ENCODE measurements at regions not wholly inside any gene's neighbourhood (a gene's known extent, or its start where the extent isn't known, plus 50 kb on each side); places are given as distances from the start of the nearest gene placed in this dataset.
"Not testable (repeated sequence)": the region's sequence is repeated elsewhere in the genome, so short reads cannot be mapped to it uniquely, and the experiment has no call there.

GRCh38 chr1:30660241-30660640 is 63.1 kb downstream of the MATN1 start:
- DNase-seq = no peak

DNA sequence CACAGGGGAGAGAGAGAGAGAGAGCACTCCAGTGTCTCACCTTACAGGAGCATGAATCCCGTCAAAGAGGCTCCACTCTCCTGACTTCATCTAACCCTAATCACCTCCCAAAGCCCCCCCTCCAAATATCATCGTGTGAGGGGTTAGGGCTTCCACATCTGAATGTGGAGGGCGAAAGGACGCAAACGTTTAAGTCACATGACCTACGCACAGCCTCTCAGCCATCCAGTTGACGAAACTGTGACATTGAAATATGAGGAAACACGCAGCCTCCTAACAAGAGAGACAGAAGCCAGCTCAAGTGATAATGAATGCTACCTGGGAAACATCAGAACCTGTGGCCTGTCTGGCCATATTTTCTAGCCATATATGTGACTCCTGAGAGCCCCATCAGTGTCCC is 63.7 kb downstream of the MATN1 start:
- DNase-seq = no peak

DNA sequence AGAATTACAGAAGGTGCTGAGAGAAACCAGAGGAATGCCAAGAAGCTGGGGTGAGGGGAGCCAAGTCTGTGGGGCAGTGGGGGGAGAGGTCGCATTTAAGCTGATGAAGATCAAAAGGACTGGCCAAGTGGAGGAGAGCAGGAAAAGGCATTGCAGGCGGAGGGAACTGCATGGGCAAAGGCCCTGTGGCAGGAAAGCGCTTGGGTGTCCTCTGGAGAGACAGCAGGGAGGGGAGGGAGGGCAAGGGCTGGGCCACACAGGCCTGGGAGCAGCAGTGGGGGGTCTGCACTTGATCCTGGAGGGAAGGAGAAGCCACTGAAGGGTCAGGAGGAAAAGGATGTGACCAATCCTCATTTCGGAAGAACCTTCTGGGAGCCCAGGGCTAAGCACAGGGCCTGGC is 65.0 kb downstream of the MATN1 start:
- not testable (repeated sequence) for DNase-seq

- no peak for DNase-seq
These were observed 65.4 kb downstream of the MATN1 start for GRCh38 chr1:30658014-30658336.

DNA sequence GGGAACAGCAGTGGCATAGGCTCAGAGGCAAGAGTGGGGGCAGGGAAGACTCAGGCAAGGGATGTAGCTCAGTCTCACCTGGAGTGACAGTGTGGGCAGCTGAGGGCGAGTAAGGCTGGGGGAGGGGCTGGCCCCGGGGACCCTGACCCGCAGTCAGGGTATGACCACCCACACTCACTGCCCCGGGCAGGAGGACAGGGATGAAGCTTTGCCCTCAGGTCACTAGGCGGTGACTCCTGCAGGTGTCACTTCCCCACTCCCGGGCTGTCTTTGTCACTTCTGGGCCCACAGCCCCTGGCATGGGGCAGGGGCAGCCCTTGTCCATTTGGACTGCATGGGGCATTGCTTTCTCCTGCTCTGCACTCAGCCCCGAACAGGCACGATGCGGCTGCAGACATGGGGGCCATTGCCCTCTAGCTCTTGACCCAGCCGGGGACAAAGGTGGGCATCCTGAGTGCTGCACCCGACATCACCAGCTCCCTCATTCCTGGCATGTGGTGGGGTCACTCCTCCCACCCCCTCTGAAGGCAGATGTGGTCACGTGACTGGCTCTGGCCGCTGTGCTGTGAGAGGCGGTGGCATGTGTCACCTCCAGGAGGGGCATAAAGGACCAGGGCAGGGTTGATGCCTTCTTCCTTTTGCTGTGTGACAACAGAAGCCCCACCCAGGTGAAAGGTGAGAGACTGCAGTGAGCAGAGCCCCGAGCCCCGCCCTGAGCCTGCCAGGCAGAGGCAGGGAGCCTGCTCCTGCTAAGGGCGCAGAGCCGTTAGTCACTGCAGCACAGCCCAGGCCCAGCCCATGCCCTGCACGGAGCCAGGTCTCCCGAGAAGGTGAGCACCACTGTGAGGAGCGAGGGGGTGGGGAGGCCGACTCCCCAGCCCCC is 66.0 kb downstream of the MATN1 start:
- no peak for DNase-seq

DNA sequence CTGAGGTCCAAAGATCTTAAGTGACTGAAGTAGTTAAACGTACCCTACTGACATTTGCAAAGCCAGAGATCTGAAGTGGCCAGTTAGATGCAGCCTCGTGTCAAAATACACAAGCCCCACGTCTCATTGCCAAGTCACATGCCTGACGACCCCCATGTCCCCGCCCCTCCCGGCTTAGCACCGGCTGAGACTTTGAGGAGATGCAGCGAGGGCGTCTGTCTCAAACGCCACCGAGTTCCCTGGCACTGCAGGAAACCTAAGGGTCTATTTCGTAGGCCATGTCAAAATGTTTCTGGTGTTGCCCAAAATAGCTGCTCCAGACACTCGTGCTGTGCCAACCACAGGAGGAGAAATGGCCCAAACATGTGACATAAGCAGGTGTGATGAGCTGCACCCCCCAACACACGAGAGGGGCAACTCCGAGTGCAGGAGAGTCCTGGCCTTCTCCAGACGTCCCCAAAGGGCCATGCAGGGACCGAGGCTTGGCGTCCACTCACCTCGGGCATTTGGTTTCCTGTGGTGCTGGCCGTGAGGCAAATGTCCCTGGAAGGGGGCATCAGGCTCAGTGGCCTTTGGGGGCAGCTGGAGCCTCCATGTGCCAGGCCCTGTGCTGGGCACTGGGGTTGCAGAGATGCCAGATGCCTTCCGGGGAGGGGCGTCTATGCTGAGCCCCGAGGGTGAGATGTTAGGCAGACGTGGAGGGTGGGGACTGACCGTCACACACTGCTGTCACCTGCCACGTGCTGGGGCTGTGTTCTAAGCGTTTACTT is 67.0 kb downstream of the MATN1 start:
- DNase-seq = no peak

- no peak for DNase-seq
These were observed 67.7 kb downstream of the MATN1 start for GRCh38 chr1:30655672-30656071.

GRCh38 chr1:30654188-30654587 is 69.2 kb downstream of the MATN1 start:
- no peak for DNase-seq

DNA sequence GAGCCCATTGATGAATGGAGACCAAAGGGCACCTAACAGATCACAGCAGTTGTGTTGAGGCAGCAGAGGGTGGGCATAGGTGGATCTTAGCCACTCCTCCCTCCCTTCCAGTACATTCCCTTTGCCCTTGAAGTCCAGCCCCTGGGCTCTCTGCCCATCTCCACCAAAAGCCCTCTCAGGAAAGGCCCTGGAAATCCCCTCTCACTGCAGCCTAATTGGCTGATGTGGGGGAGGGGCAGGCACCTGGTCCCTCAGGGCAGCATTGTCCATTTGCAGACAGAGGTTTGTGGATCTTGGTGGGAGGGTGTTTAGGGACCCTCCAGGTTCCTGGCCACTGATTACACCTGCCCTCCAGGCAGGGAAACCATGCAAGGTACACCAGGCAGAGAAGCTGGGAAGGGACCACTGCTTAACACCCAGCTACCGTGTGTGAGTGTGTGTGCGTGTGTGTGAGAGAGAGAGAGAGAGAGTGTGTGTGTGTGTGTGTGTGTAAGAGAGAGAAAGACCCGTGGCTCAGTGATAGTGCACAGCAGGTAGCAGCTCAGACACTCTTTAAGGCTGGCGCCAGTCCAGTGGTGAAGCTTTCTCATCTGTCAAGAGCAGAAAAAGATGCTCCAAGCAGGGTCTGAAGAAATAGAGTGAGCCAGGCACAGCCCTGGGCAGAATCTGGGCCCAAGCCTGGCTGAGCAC is 71.1 kb downstream of the MATN1 start:
- no peak for DNase-seq

DNA sequence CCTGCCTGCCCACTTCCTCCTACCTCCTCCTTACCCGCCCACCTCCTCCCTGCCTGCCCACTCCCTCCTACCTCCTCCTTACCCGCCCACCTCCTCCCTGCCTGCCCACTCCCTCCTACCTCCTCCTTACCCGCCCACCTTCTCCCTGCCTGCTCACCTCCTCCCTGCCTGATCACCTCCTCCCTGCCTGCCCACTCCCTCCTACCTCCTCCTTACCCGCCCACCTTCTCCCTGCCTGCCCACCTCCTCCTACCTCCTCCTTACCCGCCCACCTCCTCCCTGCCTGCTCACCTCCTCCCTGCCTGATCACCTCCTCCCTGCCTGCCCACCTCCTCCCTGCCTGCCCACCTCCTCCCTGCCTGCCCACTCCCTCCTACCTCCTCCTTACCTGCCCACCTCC is 72.0 kb downstream of the MATN1 start:
- DNase-seq = not testable (repeated sequence)

- no peak for DNase-seq
These were observed 72.4 kb downstream of the MATN1 start for GRCh38 chr1:30650968-30651320.

GRCh38 chr1:30650038-30650967 is 73.1 kb downstream of the MATN1 start:
- no peak for DNase-seq

- no peak for DNase-seq
These were observed 73.9 kb downstream of the MATN1 start for GRCh38 chr1:30649321-30649991.

DNA sequence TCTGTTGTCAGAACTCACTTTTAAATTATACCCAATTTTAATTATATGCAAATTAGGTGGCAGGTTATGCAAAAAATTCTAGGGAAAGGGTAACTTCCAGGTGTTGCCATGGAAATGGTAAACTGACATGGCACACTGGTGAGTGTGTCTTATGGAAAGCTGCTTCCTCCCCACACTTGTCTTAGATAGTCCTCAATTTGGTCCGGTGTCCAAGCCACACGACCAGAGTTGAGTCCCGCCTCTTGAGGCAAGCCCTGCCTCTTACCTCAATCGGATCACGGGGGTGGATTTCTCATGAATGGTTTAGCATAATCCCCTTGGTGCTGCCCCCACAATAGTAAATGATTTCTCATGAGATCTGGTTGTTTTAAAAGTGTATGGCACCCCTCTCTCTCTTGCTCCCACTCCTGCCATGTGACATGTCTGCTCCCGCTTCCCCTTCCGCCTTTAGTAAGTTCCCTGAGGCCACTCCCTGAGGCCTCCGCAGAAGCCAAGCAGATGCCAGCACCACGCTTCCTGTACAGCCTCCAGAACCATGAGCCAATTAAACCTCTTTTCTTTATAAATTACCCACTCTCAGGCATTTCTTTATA is 74.9 kb downstream of the MATN1 start:
- no peak for DNase-seq

- no peak for DNase-seq
These were observed 77.6 kb downstream of the MATN1 start for GRCh38 chr1:30645807-30646206.

DNA sequence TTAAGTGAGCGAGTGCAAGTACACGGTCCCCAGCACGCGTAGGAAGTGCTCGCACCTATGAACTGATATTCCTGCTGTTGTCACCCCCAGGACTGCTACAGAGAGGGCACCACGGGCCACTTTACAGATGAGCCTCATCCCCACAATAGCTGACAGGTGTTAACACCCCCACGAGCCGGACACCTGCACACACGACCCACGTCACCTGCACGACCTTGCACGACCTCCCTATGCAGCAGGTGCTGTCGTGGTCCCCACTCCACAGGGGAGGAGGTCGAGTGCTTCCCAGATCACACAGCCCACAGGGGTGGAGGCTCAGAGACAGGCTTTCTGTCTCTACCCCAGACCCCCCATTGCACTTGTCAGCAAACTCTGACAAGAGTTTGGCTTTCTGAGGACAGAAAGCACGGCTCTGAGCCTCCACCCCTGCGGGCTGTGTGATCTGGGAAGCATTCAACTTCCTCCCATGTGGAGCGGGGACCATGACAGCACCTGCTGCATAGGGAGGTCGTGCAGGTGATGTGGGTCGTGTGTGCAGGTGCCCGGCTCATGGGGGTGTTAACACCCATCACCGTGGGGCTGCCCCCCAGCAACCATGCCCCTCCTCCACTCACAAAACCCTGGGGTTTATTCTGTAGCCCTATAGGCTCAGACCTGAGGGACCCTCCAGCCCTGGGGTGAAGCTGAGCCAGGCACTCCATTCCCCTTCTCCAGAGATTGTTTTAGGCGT is 80.8 kb downstream of the MATN1 start:
- no peak for DNase-seq

- no peak for DNase-seq
These were observed 81.6 kb downstream of the MATN1 start for GRCh38 chr1:30641572-30642353.

DNA sequence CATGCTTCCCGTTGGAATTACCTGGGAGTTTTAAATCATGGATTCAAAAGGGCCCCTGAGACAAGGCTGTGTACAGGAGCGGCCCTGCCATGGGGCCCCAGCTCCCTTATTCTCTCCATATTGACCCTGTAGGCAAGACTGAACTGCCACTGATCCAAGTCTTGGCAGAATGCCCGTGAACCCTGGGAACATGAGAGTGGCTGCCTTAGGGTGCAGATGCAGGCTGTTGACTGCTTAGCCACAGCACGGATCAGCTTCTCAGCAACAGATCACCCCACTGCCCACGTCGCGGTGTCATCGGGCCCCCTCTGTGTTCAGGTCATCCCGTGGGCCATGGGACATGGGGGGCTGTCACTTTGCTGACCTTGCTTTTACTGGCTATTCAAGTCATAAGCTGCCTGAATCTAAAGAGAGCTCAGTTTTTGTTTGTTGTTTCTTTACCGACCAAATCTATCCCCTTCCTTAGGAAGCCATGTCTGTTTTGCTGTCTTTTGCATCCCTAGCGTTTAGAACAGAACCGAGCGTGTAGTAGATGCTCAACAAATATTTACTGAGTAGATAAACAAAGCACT is 83.4 kb downstream of the MATN1 start:
- DNase-seq = no peak

- no peak for DNase-seq
These were observed 84.6 kb downstream of the MATN1 start for GRCh38 chr1:30638811-30639210.

- no peak for DNase-seq
These were observed 85.3 kb downstream of the MATN1 start for GRCh38 chr1:30638086-30638485.
